GM23338 (cell line): ENCODE measurements at regions not wholly inside any gene's neighbourhood (a gene's known extent, or its start where the extent isn't known, plus 50 kb on each side); places are given as distances from the start of the nearest gene placed in this dataset.

ENCODE experiments used
- CREB1 ChIP-seq: fragments of 250-450 bp; sonication (Bioruptor Pico); IDR thresholded peaks from 2 replicates; pipeline ENCODE4 v1.5.0; 2020; ENCODE audit warnings: low read depth, mild to moderate bottlenecking, moderate library complexity
- CTCF ChIP-seq, 2 experiments: fragments of 200-600 bp in 1 of 2; sonication (generic) in 1 of 2; conservative IDR thresholded peaks; 2 replicates each; pipeline versions ENCODE4 v1.5.1 to v1.6.1; 2016 to 2017; ENCODE audit warnings: antibody characterized with exemption in 2 of 2, low read depth in 2 of 2, mild to moderate bottlenecking in 2 of 2, moderate library complexity in 1 of 2
- EZH2 ChIP-seq: fragments of 200-600 bp; sonication (generic); IDR thresholded peaks from one replicate; pipeline ENCODE4 v1.8.0; 2017; ENCODE audit warnings: antibody characterized with exemption, mild to moderate bottlenecking, low read depth; ENCODE audit not compliant: unreplicated experiment
- EZH2phosphoT487 ChIP-seq: fragments of 200-600 bp; sonication (generic); IDR thresholded peaks from one replicate; pipeline ENCODE4 v1.8.1; 2018; ENCODE audit warnings: antibody characterized with exemption; ENCODE audit not compliant: unreplicated experiment
- JUNB ChIP-seq: IDR thresholded peaks from one replicate; pipeline ENCODE4 v1.6.1; 2016; ENCODE audit warnings: antibody characterized with exemption; ENCODE audit not compliant: unreplicated experiment
- POLR2AphosphoS5 ChIP-seq: IDR thresholded peaks from 2 replicates; pipeline ENCODE4 v1.6.1; 2016; ENCODE audit warnings: antibody characterized with exemption, low read depth

GRCh38 chr16:66143415-66143814 is 223.1 kb upstream of the CDH5 start:
- TF ChIP-seq CTCF (conservative IDR thresholded peaks at IDR 0.05; ENCODE audit: low read depth in 2 of 2) (no peak), CREB1 (CRISPR knock-in tag) (no peak), EZH2phosphoT487 (no peak), EZH2 (no peak), JUNB (no peak), POLR2AphosphoS5 (no peak)
